Hepatocyte (in vitro differentiated cells): ENCODE measurements at regions not wholly inside any gene's neighbourhood (a gene's known extent, or its start where the extent isn't known, plus 50 kb on each side); places are given as distances from the start of the nearest gene placed in this dataset.

Source experiments
- EZH2 ChIP-seq: fragments of 200-600 bp; sonication (generic); IDR thresholded peaks from 2 replicates; pipeline ENCODE4 v1.6.1; 2016; ENCODE audit warnings: antibody characterized with exemption, mild to moderate bottlenecking, borderline replicate concordance
- TF ChIP-seq, protein P1 (sequence below): fragments of 200-600 bp; sonication (generic); IDR thresholded peaks from 2 replicates; pipeline ENCODE4 v1.5.1; 2016; ENCODE audit warnings: antibody characterized with exemption, mild to moderate bottlenecking; ENCODE audit not compliant: poor library complexity

DNA sequence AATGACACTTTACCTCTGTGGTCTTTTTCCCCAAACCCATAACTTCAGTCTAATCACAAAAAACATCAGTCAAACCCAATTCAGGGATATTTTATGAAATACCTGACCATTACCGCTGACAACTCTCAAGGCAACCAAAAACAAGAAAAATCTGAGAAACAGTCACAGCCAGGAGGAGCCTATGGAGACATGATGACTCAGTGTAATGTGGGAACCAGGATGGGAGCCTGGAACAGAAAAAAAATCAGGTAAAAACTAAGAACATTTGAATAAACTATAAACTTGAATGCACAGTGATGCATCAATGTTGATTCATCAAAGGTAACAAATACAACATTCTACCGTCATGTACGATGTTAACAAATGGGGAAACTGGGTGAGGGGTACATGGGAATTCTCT lies 84.1 kb upstream of the TSHZ2 start:
- TF ChIP-seq, protein P1, sequence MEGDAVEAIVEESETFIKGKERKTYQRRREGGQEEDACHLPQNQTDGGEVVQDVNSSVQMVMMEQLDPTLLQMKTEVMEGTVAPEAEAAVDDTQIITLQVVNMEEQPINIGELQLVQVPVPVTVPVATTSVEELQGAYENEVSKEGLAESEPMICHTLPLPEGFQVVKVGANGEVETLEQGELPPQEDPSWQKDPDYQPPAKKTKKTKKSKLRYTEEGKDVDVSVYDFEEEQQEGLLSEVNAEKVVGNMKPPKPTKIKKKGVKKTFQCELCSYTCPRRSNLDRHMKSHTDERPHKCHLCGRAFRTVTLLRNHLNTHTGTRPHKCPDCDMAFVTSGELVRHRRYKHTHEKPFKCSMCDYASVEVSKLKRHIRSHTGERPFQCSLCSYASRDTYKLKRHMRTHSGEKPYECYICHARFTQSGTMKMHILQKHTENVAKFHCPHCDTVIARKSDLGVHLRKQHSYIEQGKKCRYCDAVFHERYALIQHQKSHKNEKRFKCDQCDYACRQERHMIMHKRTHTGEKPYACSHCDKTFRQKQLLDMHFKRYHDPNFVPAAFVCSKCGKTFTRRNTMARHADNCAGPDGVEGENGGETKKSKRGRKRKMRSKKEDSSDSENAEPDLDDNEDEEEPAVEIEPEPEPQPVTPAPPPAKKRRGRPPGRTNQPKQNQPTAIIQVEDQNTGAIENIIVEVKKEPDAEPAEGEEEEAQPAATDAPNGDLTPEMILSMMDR, result no peak
- TF ChIP-seq EZH2, result no peak
